ENCODE measurements at regions not wholly inside any gene's neighbourhood (a gene's known extent, or its start where the extent isn't known, plus 50 kb on each side); places are given as distances from the start of the nearest gene placed in this dataset.
A peak's percentile ranks its signal among the peaks of the same experiment; 100 is the strongest.

DNA sequence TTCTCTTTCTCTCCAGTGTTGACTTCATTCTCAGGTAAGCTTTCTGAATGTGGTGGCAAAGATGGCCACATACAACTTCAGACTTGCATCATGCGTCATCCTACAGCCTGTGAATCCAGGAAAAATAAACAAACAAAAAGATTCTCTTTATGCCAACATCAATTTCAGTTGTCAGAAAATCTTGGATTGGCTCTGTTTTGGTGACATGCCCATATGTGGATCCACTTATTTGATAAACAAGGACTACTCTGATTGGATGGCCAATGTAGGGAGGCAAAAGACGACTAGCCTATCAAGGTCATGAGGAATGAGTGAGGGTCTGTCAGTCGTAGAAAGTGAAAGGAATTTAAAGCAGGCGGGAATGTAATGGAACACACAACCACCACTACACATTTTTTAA, 866.6 kb downstream of the USP25 start:
- no peak for DNase-seq

DNA sequence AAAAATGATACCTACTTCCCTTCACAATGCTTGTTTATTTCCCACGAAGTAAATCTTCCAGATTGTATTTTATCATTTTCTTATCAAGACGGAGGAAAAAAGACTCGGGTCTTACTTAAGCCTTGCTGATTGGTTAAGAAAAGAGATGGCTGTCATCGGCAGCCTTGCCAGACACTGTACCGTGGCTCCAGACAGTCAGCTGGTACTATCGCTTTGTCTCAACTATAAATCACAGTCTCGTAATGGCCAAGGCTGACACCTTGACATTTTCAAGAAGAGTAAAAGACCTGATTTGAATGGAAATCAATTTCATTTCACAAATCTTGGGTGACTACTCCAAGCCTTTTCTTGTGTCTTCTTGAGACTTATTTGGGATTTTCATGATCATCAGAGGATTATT, 868.0 kb downstream of the USP25 start:
- DNase-seq: no peak

DNA sequence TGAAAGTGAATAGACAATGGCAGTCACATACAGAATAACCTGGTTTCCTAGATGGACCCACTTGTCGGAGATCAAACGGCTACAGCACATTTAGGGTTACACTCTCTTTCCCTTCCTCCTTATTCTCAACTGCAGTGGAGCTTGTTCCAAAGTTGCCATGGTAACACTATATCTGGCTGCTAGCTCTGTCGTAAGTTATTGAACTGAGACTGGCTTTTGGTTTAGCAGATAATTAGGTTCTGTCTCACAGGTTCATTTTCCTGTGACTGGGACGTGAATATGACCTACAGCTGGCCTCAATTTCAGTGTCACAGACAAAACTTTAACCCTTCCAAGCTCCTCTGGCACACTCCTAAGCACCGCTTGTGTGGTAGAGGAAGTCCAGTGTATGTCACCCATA, 875.8 kb downstream of the USP25 start:
- DNase-seq: no peak

DNA sequence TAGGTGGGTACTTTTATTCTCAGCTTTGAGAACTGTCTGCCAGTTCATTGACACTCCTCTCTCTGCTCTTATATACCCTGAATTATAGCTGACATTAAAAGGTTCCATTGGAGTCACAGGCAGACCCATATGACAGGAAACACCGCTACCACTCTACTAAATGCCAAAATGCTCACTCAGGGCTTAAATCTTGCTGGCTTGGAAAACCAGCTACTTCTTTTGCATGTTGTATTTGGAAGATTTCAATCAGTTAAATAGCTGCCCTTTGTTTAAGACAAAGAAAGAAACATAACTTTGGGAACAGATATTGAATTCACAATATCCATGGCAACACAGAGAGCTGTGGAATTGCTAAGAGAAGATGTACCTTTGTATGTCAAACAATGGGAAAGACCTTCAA, 876.5 kb downstream of the USP25 start:
- no peak for DNase-seq

DNA sequence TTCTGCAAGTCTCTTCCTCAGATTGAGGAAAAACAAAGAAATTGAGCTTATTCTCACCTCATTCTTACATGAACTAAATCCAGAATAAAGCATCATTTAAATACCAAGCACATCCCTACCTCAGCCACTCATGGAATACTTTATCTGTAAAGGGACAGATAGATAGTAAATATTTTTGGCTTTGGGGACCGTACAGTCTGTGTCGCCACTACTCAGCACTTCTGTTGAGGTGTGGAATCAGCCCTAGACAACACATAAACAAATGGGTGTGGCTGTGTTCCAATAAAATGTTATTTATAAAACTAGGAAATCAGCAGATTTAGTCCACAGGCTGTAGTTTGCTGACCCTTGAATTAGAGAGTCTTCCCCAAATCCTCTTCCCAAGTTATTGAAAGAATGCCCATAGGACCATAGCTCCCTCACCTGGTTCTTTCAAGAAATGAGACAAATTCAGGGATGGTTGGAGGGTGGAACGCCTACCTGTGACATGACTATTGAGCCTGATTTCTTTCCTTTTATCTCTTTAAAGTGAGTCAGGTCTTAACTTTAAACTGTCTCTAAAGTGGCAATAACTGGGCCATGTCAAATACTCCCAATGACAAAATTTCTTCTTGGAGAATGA, 878.5 kb downstream of the USP25 start:
- DNase-seq: no peak

DNA sequence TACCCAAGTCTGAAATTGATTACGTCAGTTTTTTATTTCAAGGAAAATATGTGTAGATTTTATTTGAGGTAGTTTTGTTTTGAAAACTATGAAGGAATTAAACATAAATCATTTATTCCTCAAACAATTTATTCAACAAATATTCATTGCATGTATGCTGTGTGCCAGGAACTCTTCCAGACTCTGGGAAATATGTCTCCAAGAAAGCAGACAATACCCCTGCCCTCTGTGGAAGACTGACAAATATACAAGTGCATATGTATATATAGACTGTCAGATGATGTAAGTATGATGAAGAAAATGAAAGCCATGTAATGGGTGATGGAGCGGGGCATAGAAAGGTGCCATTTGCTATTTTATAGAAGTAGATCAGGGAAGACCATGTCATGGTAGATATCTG, 889.5 kb downstream of the USP25 start:
- DNase-seq: no peak

DNA sequence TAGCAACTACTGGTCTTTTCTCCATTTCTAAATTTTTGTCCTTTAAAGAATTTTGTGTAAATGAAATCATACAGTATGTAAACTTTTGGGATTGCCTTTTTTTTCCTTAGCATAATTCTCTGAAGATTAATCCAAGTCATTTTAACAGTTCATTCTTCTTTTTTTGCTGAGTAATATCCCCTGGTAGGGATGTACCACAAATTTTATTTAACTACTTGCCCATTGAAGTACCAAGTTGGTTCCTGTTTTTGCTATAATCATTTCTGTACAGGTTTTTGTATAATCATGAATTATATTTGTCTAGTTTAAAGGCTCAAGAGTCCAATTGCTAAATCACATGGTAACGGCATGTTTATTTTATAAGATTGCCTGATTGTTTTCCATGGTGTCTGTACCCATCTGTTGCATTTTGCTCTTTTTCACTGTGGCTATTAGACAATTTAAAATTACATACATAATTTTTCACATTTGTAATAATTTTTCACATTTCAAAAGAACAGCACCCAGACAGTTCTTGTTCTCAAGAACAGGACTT, 891.1 kb downstream of the USP25 start:
- DNase-seq: no peak

DNA sequence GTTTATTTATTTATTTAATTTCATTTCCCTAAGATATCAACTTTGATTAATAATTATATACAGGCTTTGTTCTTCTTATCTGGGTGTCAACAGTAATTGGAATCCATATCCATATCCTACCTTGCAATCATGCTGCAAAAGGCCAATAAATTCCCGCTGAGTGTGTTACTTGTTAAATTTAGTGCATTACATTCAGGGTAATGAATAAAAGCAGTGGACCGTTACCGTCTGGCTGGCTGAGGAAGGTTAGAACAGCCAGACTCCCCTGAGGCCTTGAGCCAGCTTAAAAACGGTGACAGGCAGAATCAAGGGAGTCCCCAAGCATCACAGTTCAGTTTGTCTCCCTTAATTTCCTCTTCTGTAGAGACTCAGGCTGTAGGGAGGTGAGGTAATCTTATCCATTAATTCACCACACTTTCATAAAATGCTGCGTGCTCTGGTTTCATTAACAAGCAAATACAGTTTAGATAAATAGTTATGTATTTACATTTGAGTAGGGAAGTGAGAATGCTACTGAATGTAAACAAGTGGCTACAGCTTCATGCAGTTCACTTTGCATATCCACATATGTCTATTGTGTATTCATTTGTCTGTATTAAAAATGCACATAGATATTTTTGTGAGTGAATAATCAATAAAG, 888.2 kb upstream of the CXADR start:
- peak; percentile 79 for DNase-seq

DNA sequence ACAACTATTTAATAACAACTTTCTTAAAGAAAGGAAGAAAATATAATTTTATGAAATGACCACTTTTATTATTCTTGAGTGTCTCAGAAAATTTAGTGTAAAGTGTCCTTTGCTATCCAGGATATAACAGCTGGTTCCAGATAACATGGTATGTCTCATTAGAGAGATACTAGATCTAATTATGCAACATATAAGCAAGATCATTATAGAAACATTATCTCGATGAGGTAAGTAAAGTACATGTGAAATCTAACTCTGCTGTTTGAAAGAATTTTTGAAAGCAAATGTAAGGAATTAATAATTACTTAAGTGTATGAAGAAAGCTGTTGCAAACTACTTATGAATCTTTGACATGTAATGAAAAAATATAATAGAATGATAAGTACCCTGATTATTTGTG, 887.4 kb upstream of the CXADR start:
- DNase-seq: no peak

DNA sequence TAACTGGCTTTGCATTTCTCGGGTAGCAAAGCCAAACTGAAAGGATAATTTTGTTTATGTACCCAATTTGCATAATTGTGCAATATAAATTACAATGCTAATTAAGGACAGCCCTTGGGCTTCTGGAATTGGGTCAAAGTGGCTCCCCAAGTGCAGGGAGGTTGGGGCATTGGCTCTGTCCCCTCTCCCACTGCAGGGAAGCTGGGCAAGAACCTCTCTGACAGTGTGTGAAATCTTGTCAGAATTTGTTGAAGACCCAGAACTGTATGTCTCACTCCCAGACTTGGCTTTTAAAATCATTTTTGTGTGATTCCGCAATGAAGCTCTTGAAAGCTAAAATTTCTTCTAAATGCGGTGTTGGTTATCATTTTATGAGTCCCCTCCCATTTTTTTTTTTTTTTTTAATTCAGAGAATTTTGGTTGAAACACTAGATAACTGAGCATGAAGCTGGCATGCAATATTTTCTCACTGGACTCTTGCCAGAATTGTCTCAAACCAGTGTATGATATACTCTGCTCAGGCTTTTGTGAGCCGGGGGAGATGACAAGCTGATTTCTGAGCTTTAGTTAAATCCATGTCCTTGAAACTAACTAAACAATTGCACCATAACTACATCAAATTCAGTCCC, 878.9 kb upstream of the CXADR start:
- no peak for DNase-seq

DNA sequence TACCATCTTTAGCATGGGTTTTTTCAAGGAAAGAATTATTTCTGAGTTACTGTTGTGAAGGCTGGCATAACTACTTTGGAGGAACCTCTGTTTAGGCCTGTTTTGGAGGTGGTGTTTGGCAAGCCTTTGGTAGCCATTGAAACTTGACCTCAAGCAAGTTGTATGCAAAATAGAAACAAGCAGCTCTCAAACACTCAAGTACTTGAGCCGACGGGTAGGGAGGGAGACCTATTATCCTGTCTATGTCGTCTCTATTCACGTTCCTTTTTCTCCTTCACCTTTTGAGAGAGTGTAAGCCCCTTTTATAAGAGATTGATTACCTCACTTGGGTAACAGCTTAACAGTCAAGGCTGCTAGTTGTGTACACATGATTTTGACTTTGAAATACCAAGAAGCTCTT, 878.3 kb upstream of the CXADR start:
- DNase-seq: peak; percentile 79

DNA sequence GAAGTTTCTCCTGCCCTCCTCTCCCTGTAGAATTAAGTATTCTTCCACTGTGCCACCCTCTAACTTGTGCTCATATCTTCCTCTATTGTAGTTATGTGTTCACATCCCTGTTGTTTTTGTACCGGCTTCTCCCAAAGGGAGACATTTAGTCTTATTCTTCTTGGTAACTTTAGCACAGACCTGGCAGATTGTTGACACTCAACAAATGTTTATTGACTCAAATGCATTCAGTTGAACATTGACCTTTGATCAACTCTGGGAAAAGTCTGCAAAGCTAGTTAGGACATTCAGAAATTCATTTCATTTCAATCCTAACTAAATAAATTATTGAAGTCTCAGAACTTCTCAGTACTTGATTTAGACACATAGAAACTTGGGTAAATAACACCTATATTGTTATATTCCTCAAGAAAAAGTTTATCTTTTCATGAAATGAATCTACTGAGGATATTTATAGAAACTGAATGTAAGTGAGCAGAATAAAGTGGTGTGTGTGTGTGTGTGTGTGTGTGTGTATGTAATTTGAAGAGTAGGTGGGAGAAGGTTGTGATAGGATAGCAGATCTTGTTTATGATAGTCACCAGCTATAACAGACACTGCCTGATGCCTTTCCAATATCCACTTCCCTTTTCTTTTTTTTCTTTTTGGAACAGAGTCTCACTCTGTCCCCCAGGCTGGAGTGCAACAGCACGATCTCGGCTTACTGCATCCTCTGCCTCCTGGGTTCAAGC, 872.4 kb upstream of the CXADR start:
- DNase-seq: no peak

DNA sequence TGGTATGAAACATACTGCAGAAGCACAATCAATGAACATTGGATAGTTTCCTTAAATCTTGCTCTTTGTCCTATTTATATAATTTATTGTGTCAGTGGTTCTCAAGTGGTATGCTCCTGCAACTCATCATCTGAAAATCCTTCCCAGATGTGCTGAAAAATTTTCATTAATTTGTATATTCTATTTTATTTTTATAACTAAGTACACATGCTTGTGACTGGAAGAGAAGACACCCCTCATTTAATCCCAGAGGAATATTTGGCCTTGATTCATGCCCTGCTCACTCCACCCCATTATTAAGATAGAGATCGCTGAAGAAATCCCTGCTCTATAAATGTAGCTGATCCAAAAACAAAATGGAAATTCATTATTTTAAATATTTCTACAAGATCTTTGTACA, 870.5 kb upstream of the CXADR start:
- DNase-seq: no peak

DNA sequence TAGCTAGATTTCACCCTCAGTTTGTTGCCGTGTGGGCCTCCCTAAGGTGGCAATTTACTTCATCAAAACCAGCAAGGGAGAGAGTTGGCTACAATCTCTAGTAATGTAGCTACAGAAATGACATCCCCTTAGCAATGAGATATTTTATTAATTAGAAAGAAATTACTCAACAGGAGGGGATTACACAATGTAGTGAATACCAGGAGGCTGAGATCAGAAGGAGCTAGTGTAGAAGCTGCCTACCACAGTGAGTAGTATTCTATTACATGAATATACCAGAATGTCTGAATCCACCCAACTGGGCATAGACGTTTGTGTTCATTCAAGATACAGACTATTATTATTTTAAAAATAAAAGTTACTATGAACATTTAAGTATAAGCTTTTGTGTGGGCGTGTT, 868.2 kb upstream of the CXADR start:
- no peak for DNase-seq

DNA sequence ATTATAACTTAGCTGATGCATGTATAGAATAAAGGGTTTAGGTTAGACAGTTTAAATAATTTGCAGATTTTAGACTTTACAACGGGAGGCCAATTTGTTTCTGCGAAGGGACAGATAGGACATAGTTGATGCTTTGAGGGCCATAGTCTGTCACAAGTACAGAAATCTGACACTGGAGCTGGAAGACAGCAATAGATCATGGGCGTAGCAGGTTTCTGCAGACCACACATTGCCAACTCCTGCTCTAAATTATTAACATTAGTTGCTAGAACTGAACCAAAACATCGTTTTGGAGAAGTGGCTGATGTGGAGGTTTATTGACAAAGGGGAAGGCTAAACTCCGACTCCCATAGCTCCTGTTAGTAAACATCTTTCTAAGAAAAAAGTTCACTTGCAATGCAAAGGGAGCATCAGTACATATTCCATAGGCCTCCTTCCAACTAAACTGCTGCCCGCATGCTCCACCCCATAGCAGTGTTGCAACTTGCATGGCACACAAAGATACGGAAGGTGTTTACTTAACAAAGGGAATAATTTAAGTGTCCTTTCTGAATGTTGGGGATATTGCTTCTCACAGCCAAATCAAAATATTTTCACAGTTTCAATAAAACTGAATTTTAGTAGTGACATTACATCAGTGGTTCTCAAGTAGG, 862.0 kb upstream of the CXADR start:
- DNase-seq: no peak

DNA sequence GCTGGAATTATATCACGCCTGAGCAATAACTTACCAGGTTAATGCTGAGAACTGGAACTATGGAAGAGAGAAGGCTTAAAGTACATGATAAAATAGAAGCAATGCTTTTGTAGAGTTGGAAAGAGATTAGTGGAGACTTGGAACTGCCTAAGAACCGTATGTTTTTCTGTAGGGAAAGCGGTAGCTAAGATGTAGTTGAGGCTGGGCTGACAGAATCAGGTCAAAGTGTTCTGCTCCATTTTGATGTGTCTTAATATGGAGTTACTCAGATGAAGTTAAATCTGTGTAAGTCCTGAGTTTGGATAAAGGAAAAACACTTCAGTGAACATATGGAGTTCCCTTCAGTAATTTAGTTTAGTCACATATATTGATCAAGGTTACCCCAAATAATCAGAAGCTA, 860.9 kb upstream of the CXADR start:
- no peak for DNase-seq

DNA sequence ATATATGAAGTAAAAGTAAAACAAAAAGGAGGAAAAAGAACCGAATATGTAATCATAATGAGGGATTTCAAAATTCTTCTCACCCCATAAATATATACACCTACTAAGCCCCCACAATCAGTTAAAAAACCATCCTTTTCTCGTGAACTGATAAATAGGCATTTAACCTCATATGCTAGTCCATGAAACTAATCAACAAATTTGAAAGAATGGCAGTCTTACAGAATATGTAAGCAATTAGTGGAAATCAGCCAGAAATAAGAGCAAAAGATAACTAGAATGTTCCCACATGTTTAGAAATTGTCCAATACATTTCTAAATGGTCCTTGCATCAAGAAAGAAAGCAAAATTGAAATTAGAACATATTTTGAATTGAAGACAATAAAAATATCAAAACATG, 849.4 kb upstream of the CXADR start:
- no peak for DNase-seq

DNA sequence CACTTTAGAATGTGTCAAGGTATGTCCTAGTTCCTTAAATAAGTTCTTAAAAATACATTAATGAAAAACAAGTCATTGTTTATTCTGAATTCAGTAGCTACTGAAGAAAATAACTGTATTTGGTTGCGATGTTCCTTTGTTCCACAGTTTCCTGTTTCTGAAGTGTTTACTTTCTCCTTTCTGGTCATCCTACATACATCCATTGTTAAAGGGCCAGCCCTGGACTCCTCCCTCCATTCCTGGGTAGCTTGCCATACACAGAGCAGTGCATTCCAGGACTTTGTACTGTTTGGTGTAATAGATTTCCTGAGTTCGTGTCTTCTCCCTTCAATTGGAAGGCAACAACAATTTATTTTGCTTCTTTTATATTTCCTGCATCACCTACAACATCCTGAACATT, 845.4 kb upstream of the CXADR start:
- no peak for DNase-seq

DNA sequence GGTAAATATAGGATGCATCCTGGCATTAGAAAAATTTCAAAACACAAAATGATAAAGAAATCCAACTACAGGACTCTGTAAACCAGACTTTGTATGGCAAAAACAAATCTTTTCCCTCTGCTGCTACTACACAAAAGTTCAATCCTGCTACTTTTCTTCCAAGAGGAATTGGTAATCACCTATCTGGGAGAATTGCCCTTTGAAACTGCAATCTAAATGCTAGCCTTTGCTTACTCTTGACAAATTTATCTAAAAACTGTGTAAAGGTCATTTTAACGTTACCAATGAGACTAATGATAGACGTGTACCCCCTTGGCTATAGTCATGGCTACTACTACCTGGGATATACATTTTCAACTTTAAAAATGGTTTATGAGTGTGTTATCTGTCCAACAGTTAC, 837.9 kb upstream of the CXADR start:
- no peak for DNase-seq

DNA sequence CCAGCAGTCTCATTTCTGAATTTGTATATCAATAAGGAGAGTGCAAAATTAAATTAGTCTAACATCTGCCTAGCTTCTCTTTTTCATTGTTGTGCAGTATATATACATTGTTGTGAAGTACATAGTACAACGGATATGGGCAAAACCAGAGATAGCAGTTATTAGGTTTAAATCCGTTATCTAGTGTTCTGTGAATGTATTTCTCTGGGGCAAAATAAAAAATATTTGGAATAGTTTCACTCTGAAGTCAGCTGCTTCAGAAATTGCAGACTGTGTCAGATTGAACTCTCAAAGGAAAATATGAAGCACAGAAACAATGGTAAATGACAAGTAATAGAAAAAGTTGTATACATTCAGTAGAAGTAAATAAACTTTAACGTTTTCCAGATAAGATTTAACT, 836.5 kb upstream of the CXADR start:
- no peak for DNase-seq

DNA sequence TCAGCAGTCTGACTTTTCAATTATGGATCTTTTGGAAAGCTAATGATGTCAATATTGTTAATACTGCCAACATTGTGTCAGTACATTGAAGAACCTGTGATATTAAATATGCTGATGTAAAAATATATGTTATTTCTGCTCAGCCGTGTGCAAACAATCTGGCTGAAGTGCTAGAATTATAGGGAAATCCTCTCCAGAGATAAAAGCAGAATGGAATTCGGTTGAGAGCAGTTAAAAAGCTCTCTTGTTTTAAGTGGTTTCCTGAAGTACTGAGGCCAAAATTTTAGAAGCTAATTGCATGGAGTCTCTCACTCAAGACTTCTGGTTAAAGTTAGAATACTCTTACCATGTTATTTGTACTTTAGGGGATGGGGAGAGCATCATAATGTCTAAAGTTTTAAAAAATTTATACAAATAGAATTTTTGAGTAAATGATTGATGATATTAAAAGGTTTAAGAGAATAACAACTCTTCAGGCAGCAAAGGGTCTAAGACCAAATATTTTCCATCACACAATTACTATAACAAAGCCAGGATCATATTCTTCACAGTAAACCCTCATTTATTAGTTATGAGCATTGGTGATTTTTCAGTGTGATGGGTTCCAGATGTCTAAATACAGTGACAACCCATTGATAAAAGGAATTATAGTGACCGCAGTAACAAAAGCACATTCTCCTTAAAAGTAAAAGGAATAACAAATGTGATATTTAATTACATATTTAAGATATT, 834.2 kb upstream of the CXADR start:
- no peak for DNase-seq

DNA sequence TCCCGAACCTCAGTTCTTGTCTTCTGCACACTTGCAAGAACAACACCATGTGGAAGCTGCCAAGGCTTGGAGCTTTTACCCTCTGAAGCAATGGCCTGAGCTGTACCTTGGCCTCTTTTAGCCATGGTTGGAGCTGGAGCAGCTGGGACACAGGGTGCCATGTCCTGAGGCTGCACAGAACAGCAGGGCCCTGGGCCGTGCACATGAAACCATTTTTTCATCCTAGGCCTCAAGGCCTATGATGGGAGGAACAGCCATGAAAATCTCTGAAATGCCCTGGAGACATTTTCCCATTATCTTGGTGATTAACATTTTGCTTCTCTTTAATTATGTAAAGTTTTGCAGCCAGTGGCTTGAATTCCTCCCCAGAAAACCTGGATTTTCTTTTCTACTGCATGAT, 817.8 kb upstream of the CXADR start:
- no peak for DNase-seq

DNA sequence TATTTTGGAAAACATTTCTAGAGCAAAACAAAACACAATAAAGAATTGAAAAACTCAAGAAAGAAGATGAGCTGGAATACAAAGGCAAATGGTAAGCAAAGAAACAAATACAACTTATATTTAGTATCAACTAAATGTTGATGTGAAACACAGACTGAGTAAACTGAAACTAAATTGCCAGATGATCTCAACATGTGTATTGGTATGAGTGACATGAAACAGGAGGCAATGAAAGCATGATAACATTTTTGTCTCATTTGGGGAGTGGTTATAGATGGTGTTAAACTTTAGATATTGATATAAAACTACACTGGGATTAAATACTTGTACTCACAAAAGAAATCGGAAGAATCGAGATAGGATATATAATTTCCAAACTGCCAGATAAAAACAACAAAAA, 805.6 kb upstream of the CXADR start:
- no peak for DNase-seq
